ENCODE measurements at regions not wholly inside any gene's neighbourhood (a gene's known extent, or its start where the extent isn't known, plus 50 kb on each side); places are given as distances from the start of the nearest gene placed in this dataset.

GRCh38 chr7:35411331-35411730 lies 157.4 kb upstream of the TBX20 start:
- POLR2A ChIA-PET: no interaction called here
- no peaks in the 10 kb centered on the region for H3K4me1 ChIP-seq (ENCODE audit: control insufficient read depth, insufficient read depth, low read length)
- WGBS (ENCODE audit: insufficient coverage, insufficient replicate concordance, low lambda C conversion rate, missing lambda C conversion rate): 0% methylated on average over 3 of the region's 3 CpGs
- no peak overlapping the region for H3K9ac ChIP-seq (ENCODE audit: control insufficient read depth, insufficient read depth, low read length)
- FAIRE-seq (no peak), DNase-seq (ENCODE audit: low read depth, low spot score) (no peak), ATAC-seq (no peak)
- SMC1A ChIA-PET (ENCODE audit: uncharacterized antibody, unreplicated experiment): interaction anchor here (1.1 kb wide), 1 partner anchor 13 kb away, joined by 4 read pairs; no protein-coding TSS in a partner anchor
- H2AFZ ChIP-seq (ENCODE audit: control insufficient read depth, low read depth, low read length): no peak overlapping the region
- intact Hi-C loops (cut with micrococcal nuclease; ENCODE audit: unreplicated experiment) (no loop called here), in situ Hi-C loops (cut with MboI) (no loop called here)
- no peak overlapping the region for H3K4me3 ChIP-seq
- H3K27me3 ChIP-seq (replicated peaks in 1 of 2; ENCODE audit: control insufficient read depth in 2 of 2, insufficient read depth in 2 of 2, low read length in 1 of 2): no peaks in the 10 kb centered on the region
- H3K27ac ChIP-seq (ENCODE audit: control insufficient read depth, insufficient read depth): no peak overlapping the region
- no TSS peak for BruUV-seq (replicated peaks)
- no peaks in the 10 kb centered on the region for H3K79me2 ChIP-seq (ENCODE audit: control insufficient read depth, insufficient read depth, low read length)
- H4K20me1 ChIP-seq (ENCODE audit: control insufficient read depth, insufficient read depth): no peaks in the 10 kb centered on the region
- H3K9me3 ChIP-seq (replicated peaks; ENCODE audit: control insufficient read depth, insufficient read depth, low read length): no peaks in the 10 kb centered on the region
- no peak overlapping the region for H3K4me2 ChIP-seq (ENCODE audit: control insufficient read depth, insufficient read depth)
- H3K36me3 ChIP-seq (ENCODE audit: control insufficient read depth in 2 of 2, insufficient read depth in 2 of 2, low read length in 1 of 2): no peaks in the 10 kb centered on the region
- CTCF ChIA-PET: interaction anchor here (0.8 to 1.1 kb wide), 3 partner anchors 11 to 109 kb away, joined by 3 read pairs; no protein-coding TSS in a partner anchor
- TF ChIP-seq IRF4 (IDR thresholded peaks at IDR 0.05; ENCODE audit: low read depth, low read length) (no peak), ZBTB11 (CRISPR knock-in tag; IDR thresholded peaks at IDR 0.05) (no peak), SPI1 (IDR thresholded peaks at IDR 0.05; ENCODE audit: borderline replicate concordance, insufficient read depth, low read depth, low read length) (no peak), MEF2B (IDR thresholded peaks at IDR 0.05; ENCODE audit: partially characterized antibody, poor library complexity, severe bottlenecking) (no peak), BCL3 (IDR thresholded peaks at IDR 0.05; ENCODE audit: borderline replicate concordance, insufficient read depth, low read depth, low read length, poor library complexity, severe bottlenecking) (no peak), ESRRA (IDR thresholded peaks at IDR 0.05; ENCODE audit: low read length) (no peak), JUNB (IDR thresholded peaks at IDR 0.05) (no peak), NFYB (IDR thresholded peaks at IDR 0.05; ENCODE audit: insufficient read depth, low read depth, low read length) (no peak), PKNOX1 (IDR thresholded peaks at IDR 0.05) (no peak), ZBED1 (IDR thresholded peaks at IDR 0.05; ENCODE audit: borderline replicate concordance) (no peak), USF1 (IDR thresholded peaks at IDR 0.05; ENCODE audit: borderline replicate concordance, extremely low read length, insufficient read depth, low read depth, low read length) (no peak)
- RAD21 ChIA-PET (ENCODE audit: unreplicated experiment): no interaction called here

Measured in GM12878 (cell line).